ENCODE measurements at regions not wholly inside any gene's neighbourhood (a gene's known extent, or its start where the extent isn't known, plus 50 kb on each side); places are given as distances from the start of the nearest gene placed in this dataset.

- no peak overlapping the region for H3K4me3 ChIP-seq (ENCODE audit: low read depth, low read length)
- no peak for DNase-seq (ENCODE audit: low read depth)
- TF ChIP-seq, protein P1, sequence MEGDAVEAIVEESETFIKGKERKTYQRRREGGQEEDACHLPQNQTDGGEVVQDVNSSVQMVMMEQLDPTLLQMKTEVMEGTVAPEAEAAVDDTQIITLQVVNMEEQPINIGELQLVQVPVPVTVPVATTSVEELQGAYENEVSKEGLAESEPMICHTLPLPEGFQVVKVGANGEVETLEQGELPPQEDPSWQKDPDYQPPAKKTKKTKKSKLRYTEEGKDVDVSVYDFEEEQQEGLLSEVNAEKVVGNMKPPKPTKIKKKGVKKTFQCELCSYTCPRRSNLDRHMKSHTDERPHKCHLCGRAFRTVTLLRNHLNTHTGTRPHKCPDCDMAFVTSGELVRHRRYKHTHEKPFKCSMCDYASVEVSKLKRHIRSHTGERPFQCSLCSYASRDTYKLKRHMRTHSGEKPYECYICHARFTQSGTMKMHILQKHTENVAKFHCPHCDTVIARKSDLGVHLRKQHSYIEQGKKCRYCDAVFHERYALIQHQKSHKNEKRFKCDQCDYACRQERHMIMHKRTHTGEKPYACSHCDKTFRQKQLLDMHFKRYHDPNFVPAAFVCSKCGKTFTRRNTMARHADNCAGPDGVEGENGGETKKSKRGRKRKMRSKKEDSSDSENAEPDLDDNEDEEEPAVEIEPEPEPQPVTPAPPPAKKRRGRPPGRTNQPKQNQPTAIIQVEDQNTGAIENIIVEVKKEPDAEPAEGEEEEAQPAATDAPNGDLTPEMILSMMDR (conservative IDR thresholded peaks at IDR 0.05; ENCODE audit: low read depth, low read length) = no peak
Measured at GRCh38 chr18:47737956-47738355, 192.5 kb downstream of the SMAD2 start.

DNA sequence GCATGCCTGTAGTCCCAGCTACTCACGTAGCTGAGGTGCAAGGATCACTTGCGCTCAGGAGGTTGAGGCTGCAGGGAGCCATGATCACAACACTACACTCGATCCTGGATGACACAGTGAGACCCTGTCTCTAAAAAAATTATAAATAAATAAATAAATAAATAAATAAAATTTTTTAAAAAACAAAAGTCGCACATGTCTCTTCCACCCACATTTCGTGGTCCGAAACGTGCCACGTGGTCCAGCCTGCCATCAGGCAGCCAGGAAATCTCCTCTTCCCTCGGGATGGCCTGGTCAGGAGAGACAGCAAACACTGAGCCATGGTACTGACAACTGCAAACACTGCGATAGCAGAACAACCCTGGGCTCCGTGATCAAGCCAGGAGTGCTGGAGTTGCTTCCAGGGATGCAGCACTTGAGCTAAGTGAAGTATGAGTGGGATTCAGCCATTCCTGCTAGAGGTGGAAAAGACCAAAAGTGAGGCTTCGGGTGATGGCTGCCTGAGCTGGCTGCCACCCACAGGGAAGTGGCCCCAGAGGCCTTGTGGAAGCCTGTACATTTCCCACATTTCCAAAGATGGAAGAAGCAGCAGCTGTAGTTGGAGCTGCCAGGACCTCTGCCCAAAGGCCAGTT is 193.1 kb downstream of the SMAD2 start:
- TF ChIP-seq, protein P1 (conservative IDR thresholded peaks at IDR 0.05; ENCODE audit: low read depth, low read length) = no peak
- H3K4me3 ChIP-seq (ENCODE audit: low read depth, low read length) = no peak overlapping the region

GRCh38 chr18:47736376-47737140 is 193.9 kb downstream of the SMAD2 start:
- DNase-seq (ENCODE audit: low read depth) = no peak
- no peak overlapping the region for H3K4me3 ChIP-seq (ENCODE audit: low read depth, low read length)
- TF ChIP-seq, protein P1 (conservative IDR thresholded peaks at IDR 0.05; ENCODE audit: low read depth, low read length) = no peak

More for the DNA sequence above, 193.1 kb downstream of the SMAD2 start:
- DNase-seq (ENCODE audit: low read depth) = no peak

DNA sequence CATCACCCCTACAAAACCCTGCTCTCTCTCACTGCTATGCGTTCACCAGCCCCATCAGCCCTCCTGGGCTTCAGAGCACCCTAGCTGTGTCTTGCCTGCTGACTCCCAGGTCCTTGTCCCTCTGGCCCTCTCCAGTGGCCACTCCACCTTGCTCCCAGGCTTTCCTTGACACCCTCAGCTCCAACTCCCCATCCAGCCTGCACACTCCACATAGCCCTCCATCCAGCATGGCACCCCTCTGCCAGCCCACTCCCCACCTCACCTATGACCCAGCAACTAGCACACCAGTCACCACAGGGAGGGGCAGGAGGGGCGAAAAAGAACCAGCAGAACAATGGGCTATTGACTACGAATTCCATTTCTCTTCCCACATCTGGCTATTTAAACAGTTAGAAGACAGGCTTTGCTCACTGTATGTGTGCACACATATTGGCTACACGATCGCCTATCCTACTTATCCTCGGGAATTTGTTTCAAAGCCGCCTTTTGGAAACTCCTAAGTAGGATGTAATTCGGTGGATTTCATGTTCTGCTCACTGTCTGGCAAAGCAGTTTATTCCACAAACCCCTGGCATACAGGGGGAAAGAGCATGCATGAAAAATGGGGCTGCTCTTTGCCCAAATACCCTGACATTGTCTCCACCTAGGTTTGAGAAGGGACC is 195.3 kb downstream of the SMAD2 start:
- DNase-seq (ENCODE audit: low read depth) = no peak
- TF ChIP-seq, protein P1 (conservative IDR thresholded peaks at IDR 0.05; ENCODE audit: low read depth, low read length) = no peak
- no peak overlapping the region for H3K4me3 ChIP-seq (ENCODE audit: low read depth, low read length)

- TF ChIP-seq, protein P1 (conservative IDR thresholded peaks at IDR 0.05; ENCODE audit: low read depth, low read length) = no peak
- DNase-seq (ENCODE audit: low read depth) = no peak
- H3K4me3 ChIP-seq (ENCODE audit: low read depth, low read length) = no peak overlapping the region
Measured at GRCh38 chr18:47731276-47731675, 199.2 kb downstream of the SMAD2 start.

- no peak overlapping the region for H3K4me3 ChIP-seq (ENCODE audit: low read depth, low read length)
- TF ChIP-seq, protein P1 (conservative IDR thresholded peaks at IDR 0.05; ENCODE audit: low read depth, low read length) = no peak
- peak; percentile 10 for DNase-seq (ENCODE audit: low read depth)
Measured at GRCh38 chr18:47730795-47731194, 199.7 kb downstream of the SMAD2 start.
